ENCODE measurements at regions not wholly inside any gene's neighbourhood (a gene's known extent, or its start where the extent isn't known, plus 50 kb on each side); places are given as distances from the start of the nearest gene placed in this dataset.

GRCh38 chr10:130848855-130849254 is 462.7 kb downstream of the TCERG1L start:
- DNase-seq: no peak

- no peak for DNase-seq
These were observed 457.4 kb downstream of the TCERG1L start for GRCh38 chr10:130854151-130854550.

- no peak for DNase-seq
These were observed 453.8 kb downstream of the TCERG1L start for GRCh38 chr10:130857631-130858295.

- DNase-seq: no peak
These were observed 452.9 kb downstream of the TCERG1L start for GRCh38 chr10:130858626-130859025.

- DNase-seq: no peak
These were observed 452.1 kb downstream of the TCERG1L start for GRCh38 chr10:130859427-130859826.

GRCh38 chr10:130862122-130862521 is 449.4 kb downstream of the TCERG1L start:
- no peak for DNase-seq

GRCh38 chr10:130862626-130863025 is 448.9 kb downstream of the TCERG1L start:
- no peak for DNase-seq

- DNase-seq: no peak
These were observed 448.5 kb downstream of the TCERG1L start for GRCh38 chr10:130863044-130863443.

GRCh38 chr10:130864961-130865818 is 446.3 kb downstream of the TCERG1L start:
- no peak for DNase-seq

- no peak for DNase-seq
These were observed 444.7 kb downstream of the TCERG1L start for GRCh38 chr10:130866857-130867256.

GRCh38 chr10:130867446-130868194 is 443.9 kb downstream of the TCERG1L start:
- no peak for DNase-seq

GRCh38 chr10:130869179-130869841 is 442.2 kb downstream of the TCERG1L start:
- no peak for DNase-seq

GRCh38 chr10:130871406-130871805 is 440.1 kb downstream of the TCERG1L start:
- DNase-seq: no peak

GRCh38 chr10:130873636-130874035 is 437.9 kb downstream of the TCERG1L start:
- no peak for DNase-seq

- DNase-seq: no peak
These were observed 436.4 kb downstream of the TCERG1L start for GRCh38 chr10:130875116-130875515.

GRCh38 chr10:130875897-130876472 is 435.5 kb downstream of the TCERG1L start:
- no peak for DNase-seq

- no peak for DNase-seq
These were observed 434.4 kb downstream of the TCERG1L start for GRCh38 chr10:130877126-130877525.

- no peak for DNase-seq
These were observed 433.4 kb downstream of the TCERG1L start for GRCh38 chr10:130878131-130878530.

GRCh38 chr10:130882906-130883305 is 428.6 kb downstream of the TCERG1L start:
- no peak for DNase-seq

- no peak for DNase-seq
These were observed 427.1 kb downstream of the TCERG1L start for GRCh38 chr10:130884456-130884855.

- no peak for DNase-seq
These were observed 426.4 kb downstream of the TCERG1L start for GRCh38 chr10:130885021-130885655.

GRCh38 chr10:130887170-130887569 is 424.4 kb downstream of the TCERG1L start:
- no peak for DNase-seq

All from stimulated activated CD4-positive, alpha-beta T cell treated with anti-CD3 and anti-CD28 coated beads, Interleukin-2, amount 100 ng/mL, for 24 hours (primary cell).